ENCODE measurements at regions not wholly inside any gene's neighbourhood (a gene's known extent, or its start where the extent isn't known, plus 50 kb on each side); places are given as distances from the start of the nearest gene placed in this dataset.

GRCh38 chr16:79806757-79807156 lies 206.2 kb upstream of the MAF start:
- no peak for TF ChIP-seq POLR2A (IDR thresholded peaks at IDR 0.05)
- no peak for TF ChIP-seq CTCF (IDR thresholded peaks at IDR 0.05)
- H3K4me3 ChIP-seq (ENCODE audit: low read depth, poor library complexity, severe bottlenecking) = no peak overlapping the region
- intact Hi-C loops (cut with DNase I; ENCODE audit: low total_unique reads) = no loop called here
- WGBS, 2 donors = 74 to 77% methylated on average over 4 of the region's 4 CpGs
- no peak for DNase-seq (ENCODE audit: low spot score in 2 of 2)

- no peak overlapping the region for H3K4me3 ChIP-seq (ENCODE audit: low read depth, poor library complexity, severe bottlenecking)
- TF ChIP-seq CTCF (IDR thresholded peaks at IDR 0.05) = no peak
- TF ChIP-seq POLR2A (IDR thresholded peaks at IDR 0.05) = no peak
- intact Hi-C loops (cut with DNase I; ENCODE audit: low total_unique reads) = no loop called here
- DNase-seq (ENCODE audit: low spot score in 2 of 2) = no peak
- 46 to 59% methylated on average over 2 of the region's 2 CpGs for WGBS, 2 donors
Observed at GRCh38 chr16:79805621-79806020, 205.1 kb upstream of the MAF start.

GRCh38 chr16:79801646-79802045 lies 201.1 kb upstream of the MAF start:
- intact Hi-C loops (cut with DNase I; ENCODE audit: low total_unique reads) = no loop called here
- 72 to 74% methylated on average over 5 of the region's 5 CpGs for WGBS, 2 donors
- TF ChIP-seq POLR2A (IDR thresholded peaks at IDR 0.05) = no peak
- no peak for TF ChIP-seq CTCF (IDR thresholded peaks at IDR 0.05)
- no peak overlapping the region for H3K4me3 ChIP-seq (ENCODE audit: low read depth, poor library complexity, severe bottlenecking)
- no peak for DNase-seq (ENCODE audit: low spot score in 2 of 2)

GRCh38 chr16:79800016-79800608 lies 199.6 kb upstream of the MAF start:
- no peak overlapping the region for H3K4me3 ChIP-seq (ENCODE audit: low read depth, poor library complexity, severe bottlenecking)
- WGBS, 2 donors = 45 to 47% methylated on average over 3 of the region's 3 CpGs
- intact Hi-C loops (cut with DNase I; ENCODE audit: low total_unique reads) = no loop called here
- TF ChIP-seq CTCF (IDR thresholded peaks at IDR 0.05) (no peak), POLR2A (IDR thresholded peaks at IDR 0.05) (no peak)
- DNase-seq (ENCODE audit: low spot score in 2 of 2) = no peak

- 89 to 95% methylated on average over 2 of the region's 2 CpGs for WGBS, 2 donors
- intact Hi-C loops (cut with DNase I; ENCODE audit: low total_unique reads) = no loop called here
- TF ChIP-seq CTCF (IDR thresholded peaks at IDR 0.05) (no peak), POLR2A (IDR thresholded peaks at IDR 0.05) (no peak)
- no peak for DNase-seq (ENCODE audit: low spot score in 2 of 2)
- H3K4me3 ChIP-seq (ENCODE audit: low read depth, poor library complexity, severe bottlenecking) = no peak overlapping the region
Observed at GRCh38 chr16:79798416-79799053, 198.0 kb upstream of the MAF start.

GRCh38 chr16:79797486-79797885 lies 196.9 kb upstream of the MAF start:
- WGBS, 2 donors = 94 to 96% methylated on average over 8 of the region's 8 CpGs
- no peak for TF ChIP-seq POLR2A (IDR thresholded peaks at IDR 0.05)
- TF ChIP-seq CTCF (IDR thresholded peaks at IDR 0.05) = no peak
- DNase-seq (ENCODE audit: low spot score in 2 of 2) = no peak
- intact Hi-C loops (cut with DNase I; ENCODE audit: low total_unique reads) = no loop called here
- H3K4me3 ChIP-seq (ENCODE audit: low read depth, poor library complexity, severe bottlenecking) = no peak overlapping the region

All from lower leg skin (tissue), 4 donors.